ENCODE measurements at regions not wholly inside any gene's neighbourhood (a gene's known extent, or its start where the extent isn't known, plus 50 kb on each side); places are given as distances from the start of the nearest gene placed in this dataset.

- H3K27ac ChIP-seq (ENCODE audit: low read depth) = no peak overlapping the region
- no peaks in the 10 kb centered on the region for H3K4me1 ChIP-seq (ENCODE audit: insufficient read depth)
- 44% methylated on average over 2 of the region's 2 CpGs for WGBS
- no peak for DNase-seq (ENCODE audit: extremely low spot score)
- no peak overlapping the region for H3K4me3 ChIP-seq (ENCODE audit: low read depth, low read length)
- H3K36me3 ChIP-seq (ENCODE audit: insufficient read depth) = no peaks in the 10 kb centered on the region
These were observed 170.7 kb upstream of the TP63 start for GRCh38 chr3:189460511-189460910.

GRCh38 chr3:189464799-189465198 lies 166.4 kb upstream of the TP63 start:
- Histone ChIP-seq H3K36me3 (ENCODE audit: insufficient read depth) (no peaks in the 10 kb centered on the region), H3K27ac (ENCODE audit: low read depth) (no peak overlapping the region), H3K4me3 (ENCODE audit: low read depth, low read length) (no peak overlapping the region), H3K4me1 (ENCODE audit: insufficient read depth) (no peaks in the 10 kb centered on the region)
- DNase-seq (ENCODE audit: extremely low spot score) = no peak
- WGBS = 92% methylated on average over 2 of the region's 2 CpGs

- DNase-seq (ENCODE audit: extremely low spot score) = no peak
- WGBS = 61% methylated on average over 2 of the region's 2 CpGs
- Histone ChIP-seq H3K27ac (ENCODE audit: low read depth) (no peak overlapping the region), H3K4me1 (ENCODE audit: insufficient read depth) (no peaks in the 10 kb centered on the region), H3K4me3 (ENCODE audit: low read depth, low read length) (no peak overlapping the region), H3K36me3 (ENCODE audit: insufficient read depth) (no peaks in the 10 kb centered on the region)
These were observed 165.2 kb upstream of the TP63 start for GRCh38 chr3:189466004-189466403.

- WGBS = 54% methylated on average over 2 of the region's 2 CpGs
- no peaks in the 10 kb centered on the region for H3K36me3 ChIP-seq (ENCODE audit: insufficient read depth)
- no peaks in the 10 kb centered on the region for H3K4me1 ChIP-seq (ENCODE audit: insufficient read depth)
- no peak for DNase-seq (ENCODE audit: extremely low spot score)
- no peak overlapping the region for H3K4me3 ChIP-seq (ENCODE audit: low read depth, low read length)
- no peak overlapping the region for H3K27ac ChIP-seq (ENCODE audit: low read depth)
These were observed 163.7 kb upstream of the TP63 start for GRCh38 chr3:189467451-189467850.

- Histone ChIP-seq H3K36me3 (ENCODE audit: insufficient read depth) (no peaks in the 10 kb centered on the region), H3K4me1 (ENCODE audit: insufficient read depth) (no peaks in the 10 kb centered on the region), H3K27ac (ENCODE audit: low read depth) (no peak overlapping the region), H3K4me3 (ENCODE audit: low read depth, low read length) (no peak overlapping the region)
- DNase-seq (ENCODE audit: extremely low spot score) = no peak
- WGBS = 78% methylated on average over 2 of the region's 2 CpGs
These were observed 156.2 kb upstream of the TP63 start for GRCh38 chr3:189474944-189475343.

GRCh38 chr3:189477614-189478013 lies 153.6 kb upstream of the TP63 start:
- Histone ChIP-seq H3K36me3 (ENCODE audit: insufficient read depth) (no peaks in the 10 kb centered on the region), H3K4me3 (ENCODE audit: low read depth, low read length) (no peak overlapping the region), H3K27ac (ENCODE audit: low read depth) (no peak overlapping the region), H3K4me1 (ENCODE audit: insufficient read depth) (no peaks in the 10 kb centered on the region)
- WGBS = 83% methylated on average over 5 of the region's 5 CpGs
- DNase-seq (ENCODE audit: extremely low spot score) = no peak

- H3K27ac ChIP-seq (ENCODE audit: low read depth) = no peak overlapping the region
- 48% methylated on average over 2 of the region's 2 CpGs for WGBS
These were observed 144.6 kb upstream of the TP63 start for GRCh38 chr3:189486556-189486955.

GRCh38 chr3:189488241-189488767 lies 142.9 kb upstream of the TP63 start:
- no peaks in the 10 kb centered on the region for H3K36me3 ChIP-seq (ENCODE audit: insufficient read depth)
- no peak overlapping the region for H3K4me3 ChIP-seq (ENCODE audit: low read depth, low read length)
- no peak for DNase-seq (ENCODE audit: extremely low spot score)
- no peaks in the 10 kb centered on the region for H3K4me1 ChIP-seq (ENCODE audit: insufficient read depth)
- no peak overlapping the region for H3K27ac ChIP-seq (ENCODE audit: low read depth)
- 82% methylated on average over 9 of the region's 9 CpGs for WGBS

More at GRCh38 chr3:189486556-189486955, 144.6 kb upstream of the TP63 start:
- H3K4me1 ChIP-seq (ENCODE audit: insufficient read depth) = no peaks in the 10 kb centered on the region
- DNase-seq (ENCODE audit: extremely low spot score) = no peak
- no peak overlapping the region for H3K4me3 ChIP-seq (ENCODE audit: low read depth, low read length)
- no peaks in the 10 kb centered on the region for H3K36me3 ChIP-seq (ENCODE audit: insufficient read depth)

GRCh38 chr3:189490337-189490736 lies 140.9 kb upstream of the TP63 start:
- H3K27ac ChIP-seq (ENCODE audit: low read depth) = no peak overlapping the region
- no peak for DNase-seq (ENCODE audit: extremely low spot score)
- 86% methylated on average over 1 of the region's 1 CpG for WGBS
- no peaks in the 10 kb centered on the region for H3K4me1 ChIP-seq (ENCODE audit: insufficient read depth)
- no peak overlapping the region for H3K4me3 ChIP-seq (ENCODE audit: low read depth, low read length)
- no peaks in the 10 kb centered on the region for H3K36me3 ChIP-seq (ENCODE audit: insufficient read depth)

GRCh38 chr3:189490749-189491148 lies 140.4 kb upstream of the TP63 start:
- no peaks in the 10 kb centered on the region for H3K36me3 ChIP-seq (ENCODE audit: insufficient read depth)
- no peak for DNase-seq (ENCODE audit: extremely low spot score)
- WGBS = 17% methylated on average over 3 of the region's 3 CpGs

GRCh38 chr3:189491831-189492230 lies 139.4 kb upstream of the TP63 start:
- no peak for DNase-seq (ENCODE audit: extremely low spot score)
- H3K36me3 ChIP-seq (ENCODE audit: insufficient read depth) = no peaks in the 10 kb centered on the region
- no peak overlapping the region for H3K27ac ChIP-seq (ENCODE audit: low read depth)
- 67% methylated on average over 4 of the region's 4 CpGs for WGBS
- H3K4me3 ChIP-seq (ENCODE audit: low read depth, low read length) = no peak overlapping the region
- no peaks in the 10 kb centered on the region for H3K4me1 ChIP-seq (ENCODE audit: insufficient read depth)

More at GRCh38 chr3:189490749-189491148, 140.4 kb upstream of the TP63 start:
- Histone ChIP-seq H3K27ac (ENCODE audit: low read depth) (no peak overlapping the region), H3K4me3 (ENCODE audit: low read depth, low read length) (no peak overlapping the region), H3K4me1 (ENCODE audit: insufficient read depth) (no peaks in the 10 kb centered on the region)

- DNase-seq (ENCODE audit: extremely low spot score) = no peak
- 87% methylated on average over 3 of the region's 3 CpGs for WGBS
These were observed 137.9 kb upstream of the TP63 start for GRCh38 chr3:189493271-189493670.

GRCh38 chr3:189494632-189495031 lies 136.6 kb upstream of the TP63 start:
- no peak overlapping the region for H3K4me3 ChIP-seq (ENCODE audit: low read depth, low read length)
- DNase-seq (ENCODE audit: extremely low spot score) = no peak
- H3K27ac ChIP-seq (ENCODE audit: low read depth) = no peak overlapping the region
- no peaks in the 10 kb centered on the region for H3K36me3 ChIP-seq (ENCODE audit: insufficient read depth)
- WGBS = 91% methylated on average over 1 of the region's 1 CpG
- H3K4me1 ChIP-seq (ENCODE audit: insufficient read depth) = no peaks in the 10 kb centered on the region

More at GRCh38 chr3:189493271-189493670, 137.9 kb upstream of the TP63 start:
- no peak overlapping the region for H3K27ac ChIP-seq (ENCODE audit: low read depth)
- H3K4me3 ChIP-seq (ENCODE audit: low read depth, low read length) = no peak overlapping the region
- no peaks in the 10 kb centered on the region for H3K4me1 ChIP-seq (ENCODE audit: insufficient read depth)
- H3K36me3 ChIP-seq (ENCODE audit: insufficient read depth) = no peaks in the 10 kb centered on the region

GRCh38 chr3:189496375-189497138 lies 134.6 kb upstream of the TP63 start:
- DNase-seq (ENCODE audit: extremely low spot score) = no peak
- no peaks in the 10 kb centered on the region for H3K4me1 ChIP-seq (ENCODE audit: insufficient read depth)
- H3K4me3 ChIP-seq (ENCODE audit: low read depth, low read length) = no peak overlapping the region
- no peaks in the 10 kb centered on the region for H3K36me3 ChIP-seq (ENCODE audit: insufficient read depth)
- no peak overlapping the region for H3K27ac ChIP-seq (ENCODE audit: low read depth)
- 76% methylated on average over 6 of the region's 6 CpGs for WGBS

All from urinary bladder (tissue), 3 donors.